ENCODE measurements at regions not wholly inside any gene's neighbourhood (a gene's known extent, or its start where the extent isn't known, plus 50 kb on each side); places are given as distances from the start of the nearest gene placed in this dataset.

DNA sequence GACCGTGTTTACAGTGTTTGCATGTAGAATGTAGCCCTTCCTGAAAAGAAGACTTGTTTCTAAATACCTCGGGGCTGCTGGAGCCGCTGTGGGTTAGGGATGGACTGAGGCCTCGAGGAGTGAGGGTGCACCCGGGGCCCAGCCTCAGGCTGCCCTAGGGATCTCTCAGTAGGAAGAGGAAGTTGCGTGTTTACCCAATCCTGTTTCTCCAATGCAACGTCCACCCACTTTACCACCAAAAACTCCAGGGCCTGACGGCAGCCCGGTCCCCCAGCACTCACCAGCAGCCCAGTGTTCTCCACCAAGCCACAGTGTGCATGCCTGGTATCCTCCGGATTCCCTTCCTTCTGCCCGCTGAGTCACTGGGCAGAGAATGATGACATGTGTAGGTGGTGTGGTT lies 255.8 kb downstream of the GLI2 start:
- H3K4me3 ChIP-seq (ENCODE audit: low read depth in 1 of 2, low read length in 1 of 2): no peak overlapping the region
- H3K9me3 ChIP-seq: no peaks in the 10 kb centered on the region
- H3K27ac ChIP-seq: no peak overlapping the region
- H3K4me1 ChIP-seq (ENCODE audit: control insufficient read depth in 1 of 2, insufficient read depth in 1 of 2, low read depth in 1 of 2, low read length in 1 of 2): no peaks in the 10 kb centered on the region
- no peaks in the 10 kb centered on the region for H3K36me3 ChIP-seq
- no peaks in the 10 kb centered on the region for H3K27me3 ChIP-seq
- TF ChIP-seq, protein P1, sequence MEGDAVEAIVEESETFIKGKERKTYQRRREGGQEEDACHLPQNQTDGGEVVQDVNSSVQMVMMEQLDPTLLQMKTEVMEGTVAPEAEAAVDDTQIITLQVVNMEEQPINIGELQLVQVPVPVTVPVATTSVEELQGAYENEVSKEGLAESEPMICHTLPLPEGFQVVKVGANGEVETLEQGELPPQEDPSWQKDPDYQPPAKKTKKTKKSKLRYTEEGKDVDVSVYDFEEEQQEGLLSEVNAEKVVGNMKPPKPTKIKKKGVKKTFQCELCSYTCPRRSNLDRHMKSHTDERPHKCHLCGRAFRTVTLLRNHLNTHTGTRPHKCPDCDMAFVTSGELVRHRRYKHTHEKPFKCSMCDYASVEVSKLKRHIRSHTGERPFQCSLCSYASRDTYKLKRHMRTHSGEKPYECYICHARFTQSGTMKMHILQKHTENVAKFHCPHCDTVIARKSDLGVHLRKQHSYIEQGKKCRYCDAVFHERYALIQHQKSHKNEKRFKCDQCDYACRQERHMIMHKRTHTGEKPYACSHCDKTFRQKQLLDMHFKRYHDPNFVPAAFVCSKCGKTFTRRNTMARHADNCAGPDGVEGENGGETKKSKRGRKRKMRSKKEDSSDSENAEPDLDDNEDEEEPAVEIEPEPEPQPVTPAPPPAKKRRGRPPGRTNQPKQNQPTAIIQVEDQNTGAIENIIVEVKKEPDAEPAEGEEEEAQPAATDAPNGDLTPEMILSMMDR (IDR thresholded peaks at IDR 0.05): no peak

DNA sequence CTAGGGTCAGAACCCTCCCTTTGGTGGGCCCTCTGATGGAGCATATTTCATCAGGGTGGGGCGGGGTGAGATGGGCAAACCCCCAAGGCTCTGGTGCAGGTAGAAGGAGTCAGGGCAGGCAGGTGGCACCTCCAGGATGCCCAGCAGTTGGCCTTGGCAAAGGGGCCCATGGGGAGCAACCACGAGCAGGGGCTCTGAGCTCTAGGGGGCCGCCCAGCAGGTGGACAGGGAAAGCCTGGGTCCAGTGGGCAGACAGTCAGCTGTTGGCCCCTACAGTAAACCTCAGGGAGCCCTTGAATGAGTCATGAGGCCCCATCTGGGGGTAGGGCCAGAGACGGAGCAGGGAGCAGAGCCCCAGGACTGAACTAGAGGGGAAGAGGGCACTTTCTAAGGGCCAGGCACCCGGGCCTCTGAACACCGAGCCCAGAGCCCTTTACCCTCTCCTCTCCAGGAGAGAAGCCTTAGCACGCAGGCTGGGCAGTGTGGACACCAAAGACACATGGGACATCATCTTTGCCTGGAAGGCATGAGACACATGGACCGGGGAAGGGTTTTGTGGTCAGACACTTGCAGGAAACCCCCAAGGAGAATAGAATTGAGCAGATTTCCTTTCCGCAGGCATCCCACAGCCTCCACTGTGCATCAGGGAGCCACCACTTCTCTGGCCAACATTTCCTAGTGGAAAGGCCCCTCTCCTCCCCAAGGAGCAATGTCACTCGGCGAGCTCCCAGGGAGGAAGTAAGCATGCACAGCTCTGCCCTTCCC lies 257.3 kb downstream of the GLI2 start:
- no peaks in the 10 kb centered on the region for H3K27me3 ChIP-seq
- H3K9me3 ChIP-seq: no peaks in the 10 kb centered on the region
- TF ChIP-seq, protein P1 (IDR thresholded peaks at IDR 0.05): no peak
- no peaks in the 10 kb centered on the region for H3K4me1 ChIP-seq (ENCODE audit: control insufficient read depth in 1 of 2, insufficient read depth in 1 of 2, low read depth in 1 of 2, low read length in 1 of 2)
- H3K4me3 ChIP-seq (ENCODE audit: low read depth in 1 of 2, low read length in 1 of 2): no peak overlapping the region
- no peaks in the 10 kb centered on the region for H3K36me3 ChIP-seq
- H3K27ac ChIP-seq: no peak overlapping the region

GRCh38 chr2:120993661-120994060 lies 258.0 kb downstream of the GLI2 start:
- Histone ChIP-seq H3K36me3 (no peaks in the 10 kb centered on the region), H3K27me3 (no peaks in the 10 kb centered on the region), H3K9me3 (no peaks in the 10 kb centered on the region), H3K27ac (no peak overlapping the region), H3K4me3 (ENCODE audit: low read depth in 1 of 2, low read length in 1 of 2) (no peak overlapping the region), H3K4me1 (ENCODE audit: control insufficient read depth in 1 of 2, insufficient read depth in 1 of 2, low read depth in 1 of 2, low read length in 1 of 2) (no peaks in the 10 kb centered on the region)
- TF ChIP-seq, protein P1 (IDR thresholded peaks at IDR 0.05): no peak

- TF ChIP-seq, protein P1 (IDR thresholded peaks at IDR 0.05): no peak
- H3K27me3 ChIP-seq: no peaks in the 10 kb centered on the region
Observed at GRCh38 chr2:120994301-120994995, 258.8 kb downstream of the GLI2 start.

GRCh38 chr2:120995152-120995551 lies 259.5 kb downstream of the GLI2 start:
- TF ChIP-seq, protein P1 (IDR thresholded peaks at IDR 0.05): no peak
- no peaks in the 10 kb centered on the region for H3K36me3 ChIP-seq
- no peaks in the 10 kb centered on the region for H3K4me1 ChIP-seq (ENCODE audit: control insufficient read depth in 1 of 2, insufficient read depth in 1 of 2, low read depth in 1 of 2, low read length in 1 of 2)
- H3K27me3 ChIP-seq: no peaks in the 10 kb centered on the region
- H3K27ac ChIP-seq: no peak overlapping the region
- no peak overlapping the region for H3K4me3 ChIP-seq (ENCODE audit: low read depth in 1 of 2, low read length in 1 of 2)
- no peaks in the 10 kb centered on the region for H3K9me3 ChIP-seq

More at GRCh38 chr2:120994301-120994995, 258.8 kb downstream of the GLI2 start:
- Histone ChIP-seq H3K27ac (no peak overlapping the region), H3K4me1 (ENCODE audit: control insufficient read depth in 1 of 2, insufficient read depth in 1 of 2, low read depth in 1 of 2, low read length in 1 of 2) (no peaks in the 10 kb centered on the region), H3K4me3 (ENCODE audit: low read depth in 1 of 2, low read length in 1 of 2) (no peak overlapping the region), H3K36me3 (no peaks in the 10 kb centered on the region), H3K9me3 (no peaks in the 10 kb centered on the region)
